ENCODE measurements at regions not wholly inside any gene's neighbourhood (a gene's known extent, or its start where the extent isn't known, plus 50 kb on each side); places are given as distances from the start of the nearest gene placed in this dataset.
"Not testable (repeated sequence)": the region's sequence is repeated elsewhere in the genome, so short reads cannot be mapped to it uniquely, and the experiment has no call there.

- Mint-ChIP-seq H3K27me3 (peaks cover 20% of the 10 kb centered on the region), H3K4me3 (no peak overlapping the region), H3K36me3 (ENCODE audit: low read depth) (no peaks in the 10 kb centered on the region), H3K27ac (no peak overlapping the region), H3K4me1 (no peaks in the 10 kb centered on the region)
- H3K9me3 ChIP-seq (ENCODE audit: control insufficient read depth, low read length, poor library complexity, severe bottlenecking): no peaks in the 10 kb centered on the region
- ATAC-seq (no peak), DNase-seq (no peak)
Observed at GRCh38 chr6:100099189-100100074, 105.4 kb upstream of the MCHR2 start.

DNA sequence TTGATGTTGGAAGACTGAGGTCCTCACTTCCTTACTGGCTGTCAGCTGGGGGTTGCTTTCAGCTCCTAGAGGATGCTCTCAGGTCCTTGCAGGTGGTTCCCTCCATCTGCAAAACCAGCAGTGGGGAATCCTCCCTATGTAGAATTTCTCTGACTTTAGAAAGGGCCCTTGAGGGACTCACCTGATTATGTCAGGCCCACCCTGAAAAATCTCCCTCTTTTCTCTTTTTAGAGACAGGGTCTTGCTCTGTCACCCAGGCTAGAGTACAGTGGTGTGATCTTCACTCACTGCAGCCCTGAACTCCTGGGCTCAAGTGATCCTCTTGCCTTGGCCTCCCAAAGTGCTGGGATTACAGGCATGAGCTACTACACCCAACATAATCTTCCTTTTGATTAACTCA is 102.9 kb upstream of the MCHR2 start:
- H3K4me3 Mint-ChIP-seq: no peak overlapping the region
- DNase-seq (no peak), ATAC-seq (no peak)
- H3K4me1 Mint-ChIP-seq: no peaks in the 10 kb centered on the region
- H3K36me3 Mint-ChIP-seq (ENCODE audit: low read depth): no peaks in the 10 kb centered on the region
- no peak overlapping the region for H3K27ac Mint-ChIP-seq
- no peaks in the 10 kb centered on the region for H3K9me3 ChIP-seq (ENCODE audit: control insufficient read depth, low read length, poor library complexity, severe bottlenecking)
- peaks cover 13% of the 10 kb centered on the region for H3K27me3 Mint-ChIP-seq

- Mint-ChIP-seq H3K27me3 (peaks cover 11% of the 10 kb centered on the region), H3K27ac (no peak overlapping the region), H3K36me3 (ENCODE audit: low read depth) (no peaks in the 10 kb centered on the region), H3K4me1 (no peaks in the 10 kb centered on the region), H3K4me3 (no peak overlapping the region)
- no peaks in the 10 kb centered on the region for H3K9me3 ChIP-seq (ENCODE audit: control insufficient read depth, low read length, poor library complexity, severe bottlenecking)
- no peak for DNase-seq
- ATAC-seq: no peak
Observed at GRCh38 chr6:100096341-100096740, 102.3 kb upstream of the MCHR2 start.

GRCh38 chr6:100093405-100093804 is 99.4 kb upstream of the MCHR2 start:
- Mint-ChIP-seq H3K36me3 (ENCODE audit: low read depth) (no peaks in the 10 kb centered on the region), H3K27me3 (peaks cover 4% of the 10 kb centered on the region), H3K4me1 (peaks cover 2% of the 10 kb centered on the region), H3K27ac (no peak overlapping the region), H3K4me3 (no peak overlapping the region)
- no peaks in the 10 kb centered on the region for H3K9me3 ChIP-seq (ENCODE audit: control insufficient read depth, low read length, poor library complexity, severe bottlenecking)
- no peak for DNase-seq
- ATAC-seq: no peak

GRCh38 chr6:100088009-100088408 is 94.0 kb upstream of the MCHR2 start:
- peaks cover 4% of the 10 kb centered on the region for H3K27me3 Mint-ChIP-seq
- peaks cover 2% of the 10 kb centered on the region for H3K4me1 Mint-ChIP-seq
- H3K36me3 Mint-ChIP-seq (ENCODE audit: low read depth): no peaks in the 10 kb centered on the region
- H3K27ac Mint-ChIP-seq: no peak overlapping the region
- H3K9me3 ChIP-seq (ENCODE audit: control insufficient read depth, low read length, poor library complexity, severe bottlenecking): no peaks in the 10 kb centered on the region
- no peak for DNase-seq
- ATAC-seq: no peak
- no peak overlapping the region for H3K4me3 Mint-ChIP-seq

- ATAC-seq (no peak), DNase-seq (no peak)
- no peaks in the 10 kb centered on the region for H3K27me3 Mint-ChIP-seq
- H3K36me3 Mint-ChIP-seq (ENCODE audit: low read depth): no peaks in the 10 kb centered on the region
- no peak overlapping the region for H3K27ac Mint-ChIP-seq
- H3K4me3 Mint-ChIP-seq: no peak overlapping the region
- H3K9me3 ChIP-seq (ENCODE audit: control insufficient read depth, low read length, poor library complexity, severe bottlenecking): no peaks in the 10 kb centered on the region
- H3K4me1 Mint-ChIP-seq: peaks cover 2% of the 10 kb centered on the region
Observed at GRCh38 chr6:100084991-100085364, 91.0 kb upstream of the MCHR2 start.

DNA sequence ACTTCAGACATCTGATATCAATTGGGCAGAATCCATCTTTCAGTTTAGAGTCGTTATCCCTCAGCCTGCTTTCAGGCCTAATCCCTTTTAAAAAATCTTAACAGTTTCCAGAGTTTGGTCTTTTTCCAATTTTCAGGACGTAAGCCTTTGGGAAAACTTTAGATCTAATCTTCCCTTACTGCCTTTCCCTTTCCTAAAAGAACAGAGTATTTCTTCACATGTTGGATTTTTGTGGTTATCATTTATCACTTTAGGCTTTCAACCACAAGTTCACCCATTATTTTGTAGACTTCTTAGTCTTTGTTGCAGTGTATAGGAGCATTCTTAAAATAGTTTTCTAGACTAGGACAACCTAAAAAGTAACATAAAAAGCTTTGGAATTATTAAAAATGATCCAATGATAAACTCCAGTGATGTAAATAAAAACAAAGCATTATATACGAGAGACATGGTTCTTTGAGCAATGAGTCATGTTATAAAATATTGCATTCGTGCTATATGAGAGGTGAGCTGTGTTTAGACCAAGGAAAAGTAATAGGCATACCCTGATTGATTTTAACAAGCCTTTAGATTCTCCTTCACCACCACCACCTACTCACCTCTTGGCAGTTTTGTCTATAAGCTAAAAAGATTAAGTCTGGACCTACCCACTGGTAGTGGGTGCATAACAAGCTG is 90.4 kb upstream of the MCHR2 start:
- Mint-ChIP-seq H3K36me3 (ENCODE audit: low read depth) (no peaks in the 10 kb centered on the region), H3K27ac (no peak overlapping the region), H3K4me1 (peaks cover 2% of the 10 kb centered on the region), H3K4me3 (no peak overlapping the region), H3K27me3 (no peaks in the 10 kb centered on the region)
- DNase-seq (no peak), ATAC-seq (no peak)
- no peaks in the 10 kb centered on the region for H3K9me3 ChIP-seq (ENCODE audit: control insufficient read depth, low read length, poor library complexity, severe bottlenecking)

GRCh38 chr6:100078509-100078908 is 84.5 kb upstream of the MCHR2 start:
- no peaks in the 10 kb centered on the region for H3K4me1 Mint-ChIP-seq
- H3K27me3 Mint-ChIP-seq: peaks cover 21% of the 10 kb centered on the region
- no peaks in the 10 kb centered on the region for H3K36me3 Mint-ChIP-seq (ENCODE audit: low read depth)
- no peak for DNase-seq
- no peaks in the 10 kb centered on the region for H3K9me3 ChIP-seq (ENCODE audit: control insufficient read depth, low read length, poor library complexity, severe bottlenecking)
- no peak overlapping the region for H3K4me3 Mint-ChIP-seq
- no peak for ATAC-seq
- H3K27ac Mint-ChIP-seq: no peak overlapping the region

DNA sequence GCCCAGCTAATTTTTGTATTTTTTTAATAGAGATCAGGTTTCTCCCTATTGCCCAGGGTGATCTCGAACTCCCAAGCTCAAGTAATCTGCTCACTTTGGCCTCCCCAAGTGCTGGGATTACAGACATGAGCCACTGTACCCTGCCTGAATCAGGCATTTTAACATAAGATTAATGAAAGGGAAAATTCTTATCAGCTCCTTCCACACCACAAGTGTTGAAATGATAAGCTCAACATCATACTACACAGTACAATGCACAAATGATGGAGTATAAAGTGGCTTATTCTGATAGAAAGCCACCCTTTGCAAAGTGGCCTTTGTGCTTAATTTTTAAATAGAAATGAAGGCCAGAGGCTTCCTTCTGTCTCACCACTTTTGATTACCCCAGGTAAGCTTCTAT is 71.3 kb upstream of the MCHR2 start:
- no peaks in the 10 kb centered on the region for H3K9me3 ChIP-seq (ENCODE audit: control insufficient read depth, low read length, poor library complexity, severe bottlenecking)
- Mint-ChIP-seq H3K4me3 (no peak overlapping the region), H3K4me1 (no peaks in the 10 kb centered on the region), H3K27me3 (no peaks in the 10 kb centered on the region), H3K36me3 (ENCODE audit: low read depth) (peaks cover 2% of the 10 kb centered on the region), H3K27ac (no peak overlapping the region)
- ATAC-seq (no peak), DNase-seq (no peak)

- Mint-ChIP-seq H3K36me3 (ENCODE audit: low read depth) (no peaks in the 10 kb centered on the region), H3K27ac (no peak overlapping the region), H3K4me3 (no peak overlapping the region), H3K4me1 (no peaks in the 10 kb centered on the region), H3K27me3 (no peaks in the 10 kb centered on the region)
- no peaks in the 10 kb centered on the region for H3K9me3 ChIP-seq (ENCODE audit: control insufficient read depth, low read length, poor library complexity, severe bottlenecking)
- no peak for ATAC-seq
- DNase-seq: no peak
Observed at GRCh38 chr6:100062621-100063020, 68.6 kb upstream of the MCHR2 start.

- Mint-ChIP-seq H3K36me3 (ENCODE audit: low read depth) (no peaks in the 10 kb centered on the region), H3K27ac (no peak overlapping the region), H3K4me1 (no peaks in the 10 kb centered on the region), H3K4me3 (no peak overlapping the region), H3K27me3 (no peaks in the 10 kb centered on the region)
- DNase-seq (no peak), ATAC-seq (no peak)
- H3K9me3 ChIP-seq (ENCODE audit: control insufficient read depth, low read length, poor library complexity, severe bottlenecking): no peaks in the 10 kb centered on the region
Observed at GRCh38 chr6:100057941-100058340, 63.9 kb upstream of the MCHR2 start.

- ATAC-seq (no peak), DNase-seq (no peak)
- Mint-ChIP-seq H3K4me1 (no peaks in the 10 kb centered on the region), H3K27me3 (no peaks in the 10 kb centered on the region), H3K4me3 (no peak overlapping the region), H3K36me3 (ENCODE audit: low read depth) (no peaks in the 10 kb centered on the region), H3K27ac (no peak overlapping the region)
- H3K9me3 ChIP-seq (ENCODE audit: control insufficient read depth, low read length, poor library complexity, severe bottlenecking): no peaks in the 10 kb centered on the region
Observed at GRCh38 chr6:100050550-100050949, 56.5 kb upstream of the MCHR2 start.

GRCh38 chr6:100043961-100044360 is 49.9 kb upstream of the MCHR2 start:
- H3K4me1 Mint-ChIP-seq; H3K9me3 ChIP-seq (ENCODE audit: control insufficient read depth, low read length, poor library complexity, severe bottlenecking); H3K4me3 Mint-ChIP-seq; ATAC-seq; DNase-seq; H3K36me3 Mint-ChIP-seq (ENCODE audit: low read depth); H3K27ac Mint-ChIP-seq; H3K27me3 Mint-ChIP-seq: not testable (repeated sequence)

Data from T-helper 17 cell (primary cell).